LNCAP (cell line): ENCODE measurements at regions not wholly inside any gene's neighbourhood (a gene's known extent, or its start where the extent isn't known, plus 50 kb on each side); places are given as distances from the start of the nearest gene placed in this dataset.

Experiments used
- CTCF ChIP-seq: fragments of 450-650 bp; IDR thresholded peaks from 2 replicates; pipeline ENCODE4 v1.5.1; 2017; ENCODE audit warnings: mild to moderate bottlenecking

- TF ChIP-seq CTCF: no peak
Measured at GRCh38 chr4:161222889-161223288, 940.9 kb downstream of the FSTL5 start.

GRCh38 chr4:161208564-161208963, 955.2 kb downstream of the FSTL5 start:
- no peak for TF ChIP-seq CTCF

- no peak for TF ChIP-seq CTCF
Measured at GRCh38 chr4:161206528-161207080, 957.2 kb downstream of the FSTL5 start.

GRCh38 chr4:161203865-161204264, 959.9 kb downstream of the FSTL5 start:
- TF ChIP-seq CTCF: no peak

GRCh38 chr4:161197912-161198311, 965.9 kb downstream of the FSTL5 start:
- TF ChIP-seq CTCF: no peak

GRCh38 chr4:161197474-161197873, 966.3 kb downstream of the FSTL5 start:
- TF ChIP-seq CTCF: no peak

- TF ChIP-seq CTCF: no peak
Measured at GRCh38 chr4:161189286-161190134, 974.3 kb downstream of the FSTL5 start.
